ENCODE measurements at regions not wholly inside any gene's neighbourhood (a gene's known extent, or its start where the extent isn't known, plus 50 kb on each side); places are given as distances from the start of the nearest gene placed in this dataset.

DNA sequence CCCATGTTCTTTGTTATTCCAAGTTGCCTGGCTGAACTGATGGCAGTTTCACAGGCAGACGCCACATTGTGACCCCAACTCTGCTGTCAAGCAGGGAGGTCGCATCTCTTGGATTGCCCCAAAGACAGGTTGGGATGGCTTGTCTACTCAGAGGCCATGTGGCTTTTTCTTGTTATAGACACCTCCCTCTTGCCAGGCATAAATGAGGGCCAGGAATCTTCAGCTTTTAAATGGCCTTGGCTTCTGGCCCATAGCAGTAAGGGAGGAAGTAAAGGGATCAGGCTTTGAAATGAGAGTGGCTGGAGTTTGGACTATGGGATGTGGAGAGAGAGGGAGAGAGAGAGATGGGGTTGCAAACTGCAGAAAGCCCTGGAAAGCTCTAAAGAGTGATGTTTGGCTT, 215.0 kb downstream of the TBX5 start:
- no peak overlapping the region for H3K27ac ChIP-seq
- TF ChIP-seq CTCF (IDR thresholded peaks at IDR 0.05; ENCODE audit: low read depth, low read length), result no peak
- H3K4me3 ChIP-seq (ENCODE audit: low read depth, low read length), result no peak overlapping the region
- peaks cover 89% of the 10 kb centered on the region for H3K27me3 ChIP-seq (ENCODE audit: insufficient read depth, low read depth, severe bottlenecking)
- DNase-seq, result no peak
- H3K36me3 ChIP-seq, result no peaks in the 10 kb centered on the region
- H3K9me3 ChIP-seq (ENCODE audit: severe bottlenecking), result no peaks in the 10 kb centered on the region

GRCh38 chr12:114189266-114189665, 216.7 kb downstream of the TBX5 start:
- Histone ChIP-seq H3K27me3 (ENCODE audit: insufficient read depth, low read depth, severe bottlenecking) (peaks cover 95% of the 10 kb centered on the region), H3K4me3 (ENCODE audit: low read depth, low read length) (no peak overlapping the region), H3K27ac (no peak overlapping the region), H3K36me3 (no peaks in the 10 kb centered on the region), H3K9me3 (ENCODE audit: severe bottlenecking) (no peaks in the 10 kb centered on the region)
- TF ChIP-seq CTCF (IDR thresholded peaks at IDR 0.05; ENCODE audit: low read depth, low read length), result no peak
- DNase-seq, result no peak

DNA sequence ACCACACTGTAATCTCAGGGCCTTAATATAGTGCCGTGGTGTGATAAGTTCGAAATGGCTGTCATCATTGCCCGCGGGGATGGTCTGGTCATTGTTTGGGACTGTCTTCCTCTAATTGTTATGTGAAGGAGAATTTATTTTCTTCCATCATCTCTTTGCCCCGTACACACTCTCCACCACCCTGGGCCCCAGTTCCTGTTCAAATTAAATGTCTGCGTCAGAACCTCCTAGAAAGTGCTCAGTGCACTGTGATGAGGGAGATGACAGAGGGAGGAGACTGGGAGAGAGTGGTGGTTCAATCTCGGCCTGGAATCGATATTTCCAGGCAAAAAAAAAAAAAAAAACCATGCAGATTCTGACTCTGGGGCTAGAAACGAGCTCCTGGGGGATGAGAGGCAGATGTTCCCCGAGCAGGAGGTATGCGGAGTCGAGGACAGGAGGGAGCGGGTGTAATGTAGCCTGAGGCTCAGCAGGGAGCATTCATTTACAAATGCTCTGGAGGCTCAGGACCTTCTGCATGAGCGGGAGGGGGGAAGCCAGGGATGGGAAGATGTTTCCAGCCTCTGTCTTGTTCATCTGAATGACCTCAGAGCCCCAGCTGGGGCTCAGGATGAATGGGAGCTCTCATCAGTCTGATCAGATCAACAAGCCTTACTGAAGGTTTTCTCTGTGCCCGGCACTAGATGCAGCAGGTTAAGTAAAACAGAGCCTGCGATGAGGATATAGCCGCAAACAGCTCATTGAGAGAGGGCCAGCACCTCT, 219.5 kb downstream of the TBX5 start:
- H3K27ac ChIP-seq, result no peak overlapping the region
- no peak for DNase-seq

GRCh38 chr12:114185036-114185435, 218.9 kb upstream of the RBM19 start:
- Histone ChIP-seq H3K27me3 (ENCODE audit: insufficient read depth, low read depth, severe bottlenecking) (peaks cover 84% of the 10 kb centered on the region), H3K27ac (no peak overlapping the region), H3K36me3 (no peaks in the 10 kb centered on the region), H3K9me3 (ENCODE audit: severe bottlenecking) (no peaks in the 10 kb centered on the region), H3K4me3 (ENCODE audit: low read depth, low read length) (no peak overlapping the region)
- TF ChIP-seq CTCF (IDR thresholded peaks at IDR 0.05; ENCODE audit: low read depth, low read length), result no peak
- DNase-seq, result no peak

More for the DNA sequence above, 219.5 kb downstream of the TBX5 start:
- Histone ChIP-seq H3K36me3 (no peaks in the 10 kb centered on the region), H3K9me3 (ENCODE audit: severe bottlenecking) (no peaks in the 10 kb centered on the region), H3K27me3 (ENCODE audit: insufficient read depth, low read depth, severe bottlenecking) (peaks cover 86% of the 10 kb centered on the region), H3K4me3 (ENCODE audit: low read depth, low read length) (no peak overlapping the region)
- TF ChIP-seq CTCF (IDR thresholded peaks at IDR 0.05; ENCODE audit: low read depth, low read length), result no peak

- Histone ChIP-seq H3K27me3 (ENCODE audit: insufficient read depth, low read depth, severe bottlenecking) (peaks cover 92% of the 10 kb centered on the region), H3K4me3 (ENCODE audit: low read depth, low read length) (no peak overlapping the region), H3K27ac (no peak overlapping the region), H3K9me3 (ENCODE audit: severe bottlenecking) (no peaks in the 10 kb centered on the region), H3K36me3 (no peaks in the 10 kb centered on the region)
- TF ChIP-seq CTCF (IDR thresholded peaks at IDR 0.05; ENCODE audit: low read depth, low read length), result no peak
- no peak for DNase-seq
Observed at GRCh38 chr12:114174326-114174725, 208.2 kb upstream of the RBM19 start.

DNA sequence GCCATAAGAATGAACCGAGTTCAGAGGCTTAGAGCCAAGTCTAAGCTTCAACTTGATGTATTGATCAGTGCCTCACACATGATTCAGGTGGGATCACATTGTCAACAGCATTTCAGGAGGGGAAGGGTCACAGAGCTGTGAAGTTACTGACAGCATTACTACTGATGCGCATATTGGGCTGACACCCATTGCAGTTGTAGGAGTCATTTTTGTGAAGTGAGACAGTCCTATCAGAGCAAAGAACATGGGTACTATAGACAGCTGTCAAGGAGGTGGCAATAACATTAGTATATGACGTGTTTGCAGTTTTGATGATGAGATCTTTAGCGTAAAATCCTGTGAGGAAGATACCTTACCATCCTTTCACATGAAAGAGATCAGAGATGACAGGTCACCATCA, 206.0 kb upstream of the RBM19 start:
- H3K4me3 ChIP-seq (ENCODE audit: low read depth, low read length), result no peak overlapping the region
- no peaks in the 10 kb centered on the region for H3K36me3 ChIP-seq
- no peak overlapping the region for H3K27ac ChIP-seq
- no peak for DNase-seq
- TF ChIP-seq CTCF (IDR thresholded peaks at IDR 0.05; ENCODE audit: low read depth, low read length), result no peak
- H3K27me3 ChIP-seq (ENCODE audit: insufficient read depth, low read depth, severe bottlenecking), result peaks cover 93% of the 10 kb centered on the region
- no peaks in the 10 kb centered on the region for H3K9me3 ChIP-seq (ENCODE audit: severe bottlenecking)

All from WERI-Rb-1 (cell line).